Endothelial cell of umbilical vein (primary cell): ENCODE measurements at regions not wholly inside any gene's neighbourhood (a gene's known extent, or its start where the extent isn't known, plus 50 kb on each side); places are given as distances from the start of the nearest gene placed in this dataset.

Source experiments
- BruUV-seq: library from RNA; stranded (reverse); fragments of 400-500 nt; replicated peaks from 2 replicates; lab custom pipeline; 2021; lab: Mats Ljungman, UMichigan
- CTCF ChIA-PET: fragments of 300-600, 350-600 bp; sonication (Branson Sonifier 250); formaldehyde crosslinking; loops from one replicate; lab custom pipeline; 2021; ENCODE audit warnings: antibody characterized with exemption, inconsistent platforms; lab: Charles Lee
- POLR2A ChIA-PET: fragments of 300-600, 350-600 bp; sonication (Branson Sonifier 250); formaldehyde crosslinking; loops from one replicate; lab custom pipeline; 2021; ENCODE audit warnings: antibody characterized with exemption, inconsistent platforms; lab: Charles Lee
- DNase-seq: peaks from one replicate; pipeline ENCODE4 v3.0.0-alpha.2; 2011; ENCODE audit warnings: low read depth, low spot score
- FAIRE-seq: peaks from 2 replicates; lab custom pipeline; 2011; peaks lifted over from hg19 to GRCh38; lab: Jason Lieb, UNC
- H2AFZ ChIP-seq: 2 replicates; pipeline ENCODE4 v1.6.0; 2012; ENCODE audit warnings: low read depth, low read length, control low read depth, inconsistent platforms
- H3K27ac ChIP-seq: 2 replicates; pipeline ENCODE4 v1.5.1; 2011; ENCODE audit warnings: low read depth, mild to moderate bottlenecking, control low read depth, low read length, moderate library complexity; ENCODE audit not compliant: insufficient read depth
- H3K27me3 ChIP-seq, 2 experiments: 2 replicates each; pipeline versions ENCODE4 v1.6.0 to v1.6.1; 2011; ENCODE audit warnings: low read length in 2 of 2, mixed read lengths in 1 of 2; ENCODE audit not compliant: control insufficient read depth in 2 of 2, insufficient read depth in 2 of 2
- H3K36me3 ChIP-seq, 2 experiments: 2 replicates in 1 of 2; 3 replicates in 1 of 2; pipeline ENCODE4 v1.5.1; 2011; ENCODE audit warnings: low read length in 2 of 2, mild to moderate bottlenecking in 1 of 2, moderate library complexity in 1 of 2; ENCODE audit not compliant: control insufficient read depth in 2 of 2, insufficient read depth in 2 of 2; ENCODE audit errors: extremely low read depth in 1 of 2
- H3K4me1 ChIP-seq: 3 replicates; pipeline ENCODE4 v1.5.1; 2011; ENCODE audit warnings: mild to moderate bottlenecking, low read length; ENCODE audit not compliant: control insufficient read depth, insufficient read depth; ENCODE audit errors: extremely low read depth
- H3K4me2 ChIP-seq: 2 replicates; pipeline ENCODE4 v1.6.1; 2011; ENCODE audit warnings: low read length, control low read depth, mixed read lengths; ENCODE audit not compliant: insufficient read depth
- H3K4me3 ChIP-seq, 3 experiments: fragments of 200-600 bp in 1 of 3; sonication (generic), shearing (Covaris generic) in 1 of 3; replicated peaks in 1 of 3; 2 replicates each; pipeline ENCODE4 v1.5.1; 2011 to 2016; ENCODE audit warnings: control low read depth in 3 of 3, low read length in 3 of 3, mild to moderate bottlenecking in 2 of 3, inconsistent platforms in 1 of 3, low read depth in 1 of 3, moderate library complexity in 1 of 3; ENCODE audit not compliant: insufficient read depth in 1 of 3
- H3K79me2 ChIP-seq: 2 replicates; pipeline ENCODE4 v1.6.0; 2012; ENCODE audit warnings: low read length, inconsistent platforms; ENCODE audit not compliant: control insufficient read depth, insufficient read depth
- H3K9ac ChIP-seq: replicated peaks from 2 replicates; pipeline ENCODE3; 2011; ENCODE audit warnings: low read length, control low read depth; ENCODE audit not compliant: insufficient read depth; ENCODE audit errors: extremely low read depth
- H3K9me1 ChIP-seq: replicated peaks from 3 replicates; pipeline ENCODE4 v1.6.0; 2011; ENCODE audit warnings: mild to moderate bottlenecking, low read length; ENCODE audit not compliant: control insufficient read depth, insufficient read depth; ENCODE audit errors: extremely low read depth
- H3K9me3 ChIP-seq: replicated peaks from 2 replicates; pipeline ENCODE4 v1.5.1; 2012; ENCODE audit warnings: low read length, inconsistent platforms; ENCODE audit not compliant: control insufficient read depth, insufficient read depth
- H4K20me1 ChIP-seq: replicated peaks from 2 replicates; pipeline ENCODE3; 2011; ENCODE audit warnings: mild to moderate bottlenecking, low read length; ENCODE audit not compliant: control insufficient read depth, insufficient read depth; ENCODE audit errors: extremely low read depth
- CTCF ChIP-seq, 2 donors: IDR thresholded peaks; 1 replicate in 1 of 2; 2 replicates in 1 of 2; pipeline ENCODE4 v1.5.1; 2011; ENCODE audit warnings: low read length in 2 of 2, mild to moderate bottlenecking in 2 of 2, moderate library complexity in 2 of 2, control low read depth in 1 of 2, inconsistent platforms in 1 of 2, low read depth in 1 of 2; ENCODE audit not compliant: insufficient read depth in 1 of 2; ENCODE audit errors: extremely low read depth in 1 of 2
- EZH2 ChIP-seq: IDR thresholded peaks from 2 replicates; pipeline ENCODE4 v1.6.1; 2012; ENCODE audit warnings: borderline replicate concordance, low read depth, mild to moderate bottlenecking, moderate library complexity, low read length, inconsistent platforms; ENCODE audit not compliant: severe bottlenecking
- FOS ChIP-seq: IDR thresholded peaks from 2 replicates; pipeline ENCODE4 v1.6.1; 2011; ENCODE audit warnings: mild to moderate bottlenecking, low read length, moderate library complexity, borderline replicate concordance; ENCODE audit not compliant: insufficient read depth
- GATA2 ChIP-seq: IDR thresholded peaks from 2 replicates; pipeline ENCODE4 v1.7.0; 2011; ENCODE audit warnings: low read depth, mild to moderate bottlenecking, moderate library complexity, mixed read lengths, low read length; ENCODE audit not compliant: insufficient read length, insufficient read depth
- JUN ChIP-seq: IDR thresholded peaks from 2 replicates; pipeline ENCODE4 v1.6.1; 2011; ENCODE audit warnings: borderline replicate concordance, low read depth; ENCODE audit not compliant: insufficient read length, insufficient read depth
- MAX ChIP-seq: IDR thresholded peaks from 2 replicates; pipeline ENCODE4 v1.6.1; 2011; ENCODE audit not compliant: insufficient read depth, insufficient read length
- MYC ChIP-seq: IDR thresholded peaks from one replicate; pipeline ENCODE4 v1.6.1; 2011; ENCODE audit warnings: mild to moderate bottlenecking, low read depth, low read length
- POLR2A ChIP-seq: IDR thresholded peaks from 2 replicates; pipeline ENCODE4 v1.6.1; 2012; ENCODE audit warnings: low read depth, mild to moderate bottlenecking, control low read depth, low read length
- POLR2AphosphoS5 ChIP-seq: IDR thresholded peaks from 2 replicates; pipeline ENCODE4 v1.6.1; 2012; ENCODE audit warnings: low read depth, mild to moderate bottlenecking, control low read depth, low read length, moderate library complexity; ENCODE audit not compliant: insufficient read depth
- dilution Hi-C: fragments of 300-500 bp; cut with MboI; formaldehyde crosslinking; loops from one replicate; pipeline ENCODE4 v1.15.0; 2019; ENCODE audit warnings: low sequenced_read_pairs; ENCODE audit not compliant: extremely low pct_ligation_motif_present
- intact Hi-C: fragments of 100-400 bp; cut with micrococcal nuclease; formaldehyde crosslinking; loops from one replicate; pipeline ENCODE4 v1.10.0; 2022

GRCh38 chr2:125681976-125682805, 973.8 kb upstream of the GYPC start:
- DNase-seq (no peak), FAIRE-seq (no peak)
- Histone ChIP-seq H3K4me1 (no peaks in the 10 kb centered on the region), H3K4me3 (no peak overlapping the region), H3K27ac (no peak overlapping the region), H4K20me1 (no peaks in the 10 kb centered on the region), H3K27me3 (no peaks in the 10 kb centered on the region), H3K36me3 (no peaks in the 10 kb centered on the region), H3K9me1 (no peaks in the 10 kb centered on the region), H3K79me2 (no peaks in the 10 kb centered on the region), H2AFZ (no peak overlapping the region), H3K9ac (no peak overlapping the region), H3K9me3 (peaks cover 3% of the 10 kb centered on the region), H3K4me2 (no peak overlapping the region)
- dilution Hi-C loops (no loop called here), intact Hi-C loops (no loop called here)
- ChIA-PET CTCF (interaction anchor here (0.6 kb wide), 1 partner anchor 1232 kb away, joined by 3 read pairs; no protein-coding TSS in a partner anchor), POLR2A (no interaction called here)
- TF ChIP-seq MYC = no peak
- TF ChIP-seq MAX = no peak
- TF ChIP-seq FOS = no peak
- TF ChIP-seq EZH2 = no peak
- no peak for TF ChIP-seq POLR2A
- TF ChIP-seq GATA2 = no peak
- no peak for TF ChIP-seq CTCF (IDR thresholded peaks at IDR 0.05; ENCODE audit: extremely low read depth in 1 of 2, insufficient read depth in 1 of 2, low read depth in 1 of 2, low read length in 2 of 2)
- no peak for TF ChIP-seq POLR2AphosphoS5
- TF ChIP-seq JUN = no peak
- BruUV-seq = no TSS peak
